ENCODE measurements at regions not wholly inside any gene's neighbourhood (a gene's known extent, or its start where the extent isn't known, plus 50 kb on each side); places are given as distances from the start of the nearest gene placed in this dataset.

DNA sequence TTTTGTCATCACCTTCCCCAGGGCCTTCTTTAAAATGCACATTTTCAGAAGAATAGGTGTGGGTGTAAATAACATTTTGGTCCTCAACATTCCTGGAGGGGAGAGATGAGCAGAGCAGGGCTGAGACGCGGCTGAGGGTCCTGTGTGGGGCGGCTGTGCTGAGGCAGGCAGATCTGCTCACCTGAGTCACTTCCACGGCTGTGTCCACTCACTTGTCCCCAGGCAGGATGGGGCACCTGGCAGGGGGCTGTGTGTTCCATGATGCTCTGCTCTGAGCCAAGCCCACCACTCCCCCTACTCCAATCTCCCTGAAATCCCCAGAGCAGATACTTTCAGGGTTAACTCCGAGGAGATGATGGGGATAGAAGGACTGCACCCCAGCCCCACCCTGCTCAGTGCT lies 93.8 kb downstream of the GLRX3 start:
- no peak for DNase-seq

GRCh38 chr10:130230611-130231010 lies 94.4 kb downstream of the GLRX3 start:
- no peak for DNase-seq

GRCh38 chr10:130231251-130231741 lies 95.1 kb downstream of the GLRX3 start:
- DNase-seq = no peak

DNA sequence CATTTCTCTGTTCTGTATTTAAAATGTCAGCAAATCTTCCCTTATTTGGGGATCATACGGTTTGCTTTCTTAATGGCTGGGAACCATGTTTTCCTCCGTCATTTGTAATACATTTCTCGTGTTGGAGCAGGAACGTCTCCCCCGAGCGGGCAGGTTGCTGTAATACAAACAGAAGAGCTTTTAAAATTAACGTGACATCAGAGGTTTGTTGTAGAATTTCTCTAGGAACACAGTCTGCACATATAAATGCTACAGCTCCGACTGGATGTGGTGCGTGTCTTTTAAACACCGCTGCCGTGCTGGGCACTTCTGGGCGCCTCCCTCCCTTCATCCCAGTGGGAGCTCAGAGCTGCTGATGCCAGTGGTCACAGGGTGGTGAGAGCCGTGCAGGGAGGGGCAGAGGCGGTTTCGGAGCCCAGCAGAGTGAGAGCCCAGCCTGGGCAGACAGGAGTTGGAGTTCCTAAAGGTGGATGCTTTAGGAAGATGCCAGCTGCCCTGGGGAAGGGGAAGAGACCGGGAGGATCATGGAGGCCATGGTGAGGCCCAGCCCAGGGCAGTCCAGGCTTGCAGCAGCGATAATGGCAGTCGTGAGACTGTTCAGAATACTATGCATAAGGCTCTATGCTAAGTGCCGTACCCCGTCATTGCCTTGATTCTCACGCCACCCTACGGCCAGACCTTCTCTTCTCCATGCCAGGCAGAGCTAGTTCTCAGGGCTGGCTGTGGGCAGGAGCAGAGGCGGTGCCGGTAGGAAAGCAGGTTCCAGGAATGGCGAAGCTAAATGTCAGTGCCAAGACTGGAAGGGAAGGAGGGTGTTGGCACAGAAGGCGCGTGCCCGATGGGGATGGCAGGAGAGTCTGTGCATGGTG lies 96.2 kb downstream of the GLRX3 start:
- no peak for DNase-seq

- DNase-seq = no peak
Observed at GRCh38 chr10:130233035-130233360, 96.8 kb downstream of the GLRX3 start.

DNA sequence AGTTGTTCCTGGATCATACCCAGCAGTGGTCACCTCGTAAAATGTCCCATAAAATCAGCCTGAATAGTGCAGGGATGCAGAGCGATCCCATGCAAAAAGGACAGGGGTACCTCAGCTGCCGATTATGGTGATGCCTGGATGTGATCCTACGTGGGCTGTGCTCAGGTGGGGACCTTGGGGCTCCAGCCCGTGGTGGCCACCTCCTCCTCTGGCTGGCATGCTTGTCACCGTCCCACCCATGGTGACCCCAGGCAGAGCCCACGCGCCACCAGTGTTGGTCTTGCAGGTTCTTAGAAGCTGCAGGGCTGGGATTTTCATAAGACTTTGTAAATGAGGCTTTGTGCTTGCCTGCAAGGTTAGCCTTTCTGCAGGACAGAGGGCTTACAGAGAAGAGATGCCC lies 97.2 kb downstream of the GLRX3 start:
- no peak for DNase-seq

- DNase-seq = no peak
Observed at GRCh38 chr10:130234171-130234965, 98.2 kb downstream of the GLRX3 start.

DNA sequence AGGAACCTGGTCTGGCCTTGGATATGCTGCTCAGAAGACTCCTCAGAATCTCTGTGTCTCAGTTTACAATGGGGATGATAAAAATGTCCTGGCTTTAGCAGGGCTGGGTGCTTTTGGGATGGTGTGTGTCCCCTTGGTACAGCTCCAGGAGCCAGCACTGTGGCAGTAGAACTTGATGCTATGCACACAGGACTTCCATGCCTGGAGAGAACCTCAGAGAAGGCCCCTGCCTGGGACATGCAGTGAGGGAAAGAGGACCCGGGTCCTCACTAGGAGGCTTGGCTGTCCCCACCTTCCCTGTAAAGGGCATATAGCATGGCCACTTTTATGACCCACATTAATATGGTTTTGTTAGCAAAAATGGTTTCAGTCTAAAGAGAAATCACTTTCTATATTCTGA lies 100.5 kb downstream of the GLRX3 start:
- DNase-seq = no peak

GRCh38 chr10:130240409-130240808 lies 104.2 kb downstream of the GLRX3 start:
- DNase-seq = no peak

DNA sequence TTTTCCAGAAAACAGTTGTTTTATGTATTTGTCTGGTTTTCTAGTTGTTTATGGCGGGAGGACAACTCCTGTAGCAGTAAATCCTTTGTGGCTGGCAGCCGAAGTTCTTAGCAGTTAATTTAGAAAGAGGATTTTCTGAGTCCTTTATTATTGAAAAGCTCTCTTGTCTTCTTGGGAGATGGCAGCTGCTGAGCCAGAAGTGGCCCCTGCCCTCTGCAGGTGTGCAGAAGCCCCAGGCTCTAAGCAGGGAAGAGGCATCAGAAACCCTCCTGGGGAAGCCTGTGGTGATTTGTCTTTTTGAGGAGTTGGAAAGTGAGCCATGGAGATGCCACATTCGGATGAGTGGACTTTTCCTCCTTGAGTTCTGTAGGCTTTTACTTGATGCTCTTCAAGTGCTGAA lies 106.3 kb downstream of the GLRX3 start:
- DNase-seq = no peak

DNA sequence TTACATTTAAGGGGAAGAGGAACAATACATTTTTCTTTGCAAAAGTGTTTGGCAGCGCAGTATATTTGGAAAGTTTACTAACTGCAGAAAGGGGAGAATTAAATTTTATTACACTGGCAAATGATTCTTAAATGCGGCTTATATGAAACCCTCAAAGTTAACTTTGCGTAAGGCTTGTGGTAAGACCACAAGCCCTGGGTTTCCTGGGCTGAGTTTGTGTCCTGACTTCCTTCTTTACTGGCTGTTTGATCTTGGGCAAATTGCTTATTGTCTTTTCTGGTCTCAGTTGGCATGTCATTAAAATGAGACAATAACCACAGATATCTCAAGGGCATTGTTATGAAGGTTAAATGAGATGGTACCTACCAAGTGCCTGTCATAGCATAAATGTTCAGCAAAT lies 106.8 kb downstream of the GLRX3 start:
- DNase-seq = no peak

DNA sequence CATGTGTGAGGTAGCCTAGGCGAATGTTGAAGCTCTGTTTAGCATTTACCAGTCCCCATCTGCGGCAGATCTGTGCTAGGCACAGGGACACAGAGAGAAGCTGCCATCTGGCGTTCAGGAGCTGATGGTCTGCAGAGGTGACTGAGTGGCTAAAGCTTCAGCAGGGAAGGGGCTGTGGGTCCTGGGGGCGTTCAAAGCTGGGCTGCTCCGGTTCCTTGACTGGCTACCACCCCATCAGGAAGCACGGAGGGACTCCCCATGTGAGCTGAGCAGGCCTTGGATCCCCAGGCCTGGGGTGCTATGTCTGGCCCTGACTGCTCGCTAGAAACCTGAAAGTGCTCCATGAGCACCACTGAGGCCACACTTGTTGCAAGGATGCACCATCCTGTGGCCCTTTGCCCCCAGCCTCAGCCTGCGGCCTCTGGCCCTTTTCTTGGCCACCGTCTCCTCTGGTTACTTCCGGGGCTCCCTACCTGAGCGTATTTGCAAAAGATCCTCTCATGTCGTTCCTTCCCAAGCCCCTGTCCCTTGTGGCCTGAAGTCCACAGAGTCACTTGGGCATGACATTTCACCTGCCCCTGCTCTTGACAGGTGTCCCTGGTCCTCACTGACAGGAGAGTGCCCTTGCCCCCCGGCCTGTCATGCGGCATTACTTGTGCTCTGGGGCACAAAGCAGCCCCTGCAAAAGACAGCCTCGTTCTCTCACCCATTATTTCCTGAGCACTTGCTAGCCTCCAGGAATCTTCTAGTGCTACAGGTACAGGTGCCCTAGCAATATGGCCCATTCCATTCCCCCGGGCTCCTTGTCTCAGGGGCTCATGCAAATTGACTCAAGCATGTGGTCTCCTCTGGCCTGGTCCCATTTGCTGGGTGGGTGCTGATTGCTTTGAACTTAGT lies 108.1 kb downstream of the GLRX3 start:
- DNase-seq = no peak

DNA sequence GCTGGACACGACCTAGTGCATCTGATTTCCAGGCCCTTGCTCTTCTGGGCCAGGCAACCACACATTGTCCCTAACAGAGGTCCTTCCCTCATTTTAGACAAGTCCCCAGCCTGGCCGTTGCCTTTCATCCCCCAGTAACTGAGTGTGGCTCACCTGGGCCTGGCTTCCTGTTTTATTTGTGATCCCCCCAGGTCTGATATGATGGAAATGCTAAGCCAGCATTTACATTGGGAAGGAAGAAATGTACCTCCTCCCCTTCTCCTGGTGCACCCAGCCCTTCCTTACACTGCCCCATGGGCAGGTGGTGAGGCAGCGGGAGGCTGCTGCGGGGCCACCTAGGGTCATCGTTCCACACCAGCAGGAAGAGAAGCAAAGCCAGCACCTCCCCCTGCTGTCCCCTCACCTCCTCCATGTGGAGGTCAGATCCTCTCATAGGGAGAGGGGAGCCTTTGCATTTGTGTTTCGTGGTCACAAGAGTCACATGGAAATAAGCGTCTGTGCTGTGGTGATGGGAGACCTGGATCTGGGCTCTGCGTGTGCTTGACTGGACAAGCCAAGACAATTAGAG lies 108.8 kb downstream of the GLRX3 start:
- no peak for DNase-seq

- no peak for DNase-seq
Observed at GRCh38 chr10:130246113-130246512, 109.9 kb downstream of the GLRX3 start.

- DNase-seq = no peak
Observed at GRCh38 chr10:130250127-130250526, 113.9 kb downstream of the GLRX3 start.

- no peak for DNase-seq
Observed at GRCh38 chr10:130251766-130252165, 115.6 kb downstream of the GLRX3 start.

GRCh38 chr10:130254243-130254642 lies 118.1 kb downstream of the GLRX3 start:
- no peak for DNase-seq

GRCh38 chr10:130254662-130255061 lies 118.5 kb downstream of the GLRX3 start:
- no peak for DNase-seq

GRCh38 chr10:130255777-130256176 lies 119.6 kb downstream of the GLRX3 start:
- DNase-seq = no peak

GRCh38 chr10:130257897-130258296 lies 121.7 kb downstream of the GLRX3 start:
- DNase-seq = no peak

- DNase-seq = no peak
Observed at GRCh38 chr10:130259380-130259779, 123.2 kb downstream of the GLRX3 start.

DNA sequence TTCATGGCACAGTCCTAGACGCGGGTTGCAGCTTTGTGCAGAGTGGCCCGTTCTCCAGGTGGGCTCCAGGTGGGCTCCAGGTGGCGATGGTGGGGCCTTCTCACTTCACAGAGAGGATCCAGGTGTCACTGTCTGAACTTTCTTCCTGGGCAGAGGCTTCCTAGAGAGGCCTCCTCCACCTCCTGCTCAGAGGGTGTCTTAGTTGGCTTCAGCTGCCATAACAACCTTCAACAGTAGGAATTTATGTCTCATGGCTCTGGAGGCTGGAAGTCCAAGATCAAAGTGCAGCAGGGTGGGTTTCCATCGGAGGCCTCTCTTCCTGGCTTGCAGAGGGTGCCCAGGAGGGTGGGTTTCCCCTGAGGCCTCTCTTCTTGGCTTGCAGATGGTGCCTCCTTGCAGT lies 125.1 kb downstream of the GLRX3 start:
- DNase-seq = no peak

DNA sequence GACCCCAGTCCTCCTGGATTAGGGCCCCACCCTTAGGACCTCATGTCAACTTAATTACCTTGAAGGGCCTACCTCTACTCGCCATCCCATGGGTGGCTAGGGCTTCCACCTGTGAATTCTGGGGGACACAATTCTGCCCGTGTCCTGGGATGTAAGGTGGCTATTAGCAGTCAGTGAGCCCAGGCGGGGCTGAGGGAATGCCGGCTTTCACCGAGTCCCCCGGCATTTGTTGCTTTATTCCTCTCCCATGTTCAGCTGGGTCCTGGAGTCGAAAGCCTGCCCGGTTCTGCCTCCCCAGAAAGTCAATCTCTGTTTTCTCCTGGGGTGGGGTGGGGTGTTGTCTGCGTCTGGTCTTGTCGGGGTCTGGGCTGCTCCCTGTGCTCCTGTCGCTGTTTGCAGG lies 125.6 kb downstream of the GLRX3 start:
- no peak for DNase-seq

Measured in NCI-H1105 treated with DMSO at 0.1 percent for 48 hours (cell line).